Neuronal stem cell (in vitro differentiated cells): ENCODE measurements at regions not wholly inside any gene's neighbourhood (a gene's known extent, or its start where the extent isn't known, plus 50 kb on each side); places are given as distances from the start of the nearest gene placed in this dataset.
"Not testable (repeated sequence)": the region's sequence is repeated elsewhere in the genome, so short reads cannot be mapped to it uniquely, and the experiment has no call there.

Source experiments
- DNase-seq: peaks from one replicate; pipeline ENCODE4 v3.0.0-alpha.2; 2013; ENCODE audit warnings: low spot score
- H2AFZ ChIP-seq: one replicate; pipeline ENCODE4 v1.6.1; 2013; ENCODE audit warnings: mild to moderate bottlenecking, low read length, inconsistent platforms
- H2AK5ac ChIP-seq: 2 replicates; pipeline ENCODE4 v1.6.1; 2013; ENCODE audit warnings: low read depth, mild to moderate bottlenecking, inconsistent platforms, low read length, moderate library complexity, mixed read lengths
- H2BK120ac ChIP-seq: 2 replicates; pipeline ENCODE4 v1.6.1; 2013; ENCODE audit warnings: low read depth, mild to moderate bottlenecking, inconsistent platforms, low read length, moderate library complexity, mixed read lengths
- H2BK12ac ChIP-seq: one replicate; pipeline ENCODE4 v1.6.1; 2013; ENCODE audit warnings: low read length, inconsistent platforms
- H2BK15ac ChIP-seq: 2 replicates; pipeline ENCODE4 v1.6.1; 2013; ENCODE audit warnings: mild to moderate bottlenecking, low read length, inconsistent platforms, mixed read lengths
- H2BK5ac ChIP-seq: one replicate; pipeline ENCODE4 v1.6.1; 2013; ENCODE audit warnings: inconsistent platforms, mild to moderate bottlenecking, low read length, moderate library complexity
- H3K14ac ChIP-seq: one replicate; pipeline ENCODE4 v1.6.1; 2013; ENCODE audit warnings: low read length, inconsistent platforms
- H3K18ac ChIP-seq: 2 replicates; pipeline ENCODE4 v1.6.1; 2013; ENCODE audit warnings: low read length, inconsistent platforms
- H3K23ac ChIP-seq: 2 replicates; pipeline ENCODE4 v1.6.1; 2013; ENCODE audit warnings: low read depth, mild to moderate bottlenecking, mixed read lengths, low read length, inconsistent platforms; ENCODE audit not compliant: poor library complexity
- H3K27ac ChIP-seq: replicated peaks from 3 replicates; pipeline ENCODE4 v1.5.1; 2013; ENCODE audit warnings: low read length, inconsistent platforms
- H3K27me3 ChIP-seq, 3 experiments: 2 replicates each; pipeline ENCODE4 v1.6.1; 2013; ENCODE audit warnings: low read length in 3 of 3, mild to moderate bottlenecking in 2 of 3, inconsistent platforms in 1 of 3, low read depth in 1 of 3, mixed read lengths in 1 of 3, moderate library complexity in 1 of 3; ENCODE audit not compliant: control insufficient read depth in 3 of 3, insufficient read depth in 3 of 3
- H3K36me3 ChIP-seq, 2 donors: replicated peaks in 1 of 2; 2 replicates each; pipeline ENCODE4 v1.6.1; 2013; ENCODE audit warnings: low read length in 2 of 2; ENCODE audit not compliant: control insufficient read depth in 2 of 2, insufficient read depth in 2 of 2
- H3K4ac ChIP-seq: 2 replicates; pipeline ENCODE4 v1.6.1; 2013; ENCODE audit warnings: inconsistent platforms, mild to moderate bottlenecking, low read length, moderate library complexity
- H3K4me1 ChIP-seq, 2 donors: 1 replicate in 1 of 2; 2 replicates in 1 of 2; pipeline ENCODE4 v1.6.1; 2013; ENCODE audit warnings: low read length in 2 of 2, low read depth in 1 of 2; ENCODE audit not compliant: control insufficient read depth in 2 of 2, insufficient read depth in 1 of 2
- H3K4me2 ChIP-seq: one replicate; pipeline ENCODE4 v1.6.1; 2013; ENCODE audit warnings: mild to moderate bottlenecking, low read length, inconsistent platforms; ENCODE audit not compliant: insufficient read depth, poor library complexity, severe bottlenecking
- H3K4me3 ChIP-seq, 2 donors: 2 replicates each; pipeline ENCODE4 v1.5.1; 2013; ENCODE audit warnings: low read length in 2 of 2, mild to moderate bottlenecking in 2 of 2, inconsistent platforms in 1 of 2, moderate library complexity in 1 of 2
- H3K79me1 ChIP-seq: one replicate; pipeline ENCODE4 v1.6.1; 2013; ENCODE audit warnings: low read depth, mild to moderate bottlenecking, inconsistent platforms, low read length, moderate library complexity
- H3K9ac ChIP-seq: one replicate; pipeline ENCODE4 v1.6.1; 2013; ENCODE audit warnings: mild to moderate bottlenecking, low read depth, low read length, inconsistent platforms; ENCODE audit not compliant: poor library complexity
- H3K9me3 ChIP-seq, 2 donors: replicated peaks in 1 of 2; 2 replicates each; pipeline versions ENCODE3 to v1.6.1; 2013; ENCODE audit warnings: low read length in 2 of 2, mild to moderate bottlenecking in 2 of 2, inconsistent platforms in 1 of 2, low read depth in 1 of 2, mixed read lengths in 1 of 2, moderate library complexity in 1 of 2; ENCODE audit not compliant: control insufficient read depth in 2 of 2, insufficient read depth in 1 of 2
- H4K8ac ChIP-seq: one replicate; pipeline ENCODE4 v1.6.1; 2013; ENCODE audit warnings: low read depth, mild to moderate bottlenecking, inconsistent platforms, low read length, moderate library complexity
- H4K91ac ChIP-seq: one replicate; pipeline ENCODE4 v1.6.1; 2013; ENCODE audit warnings: low read length, low read depth, mild to moderate bottlenecking, inconsistent platforms; ENCODE audit not compliant: poor library complexity
- WGBS, 2 donors: extraction: QIAGEN DNeasy Blood & Tissue Kit; methylation state at CpG; one replicate each; pipeline ENCODE4 v1.1.7; 2013; ENCODE audit warnings: missing lambda C conversion rate in 2 of 2, mixed read lengths in 1 of 2; ENCODE audit not compliant: insufficient read length in 2 of 2, insufficient replicate concordance in 1 of 2; ENCODE audit errors: extremely low coverage in 2 of 2; 5-methylcytosine and 5-hydroxymethylcytosine counted together

- Histone ChIP-seq H2BK5ac (no peak overlapping the region), H3K27me3 (no peaks in the 10 kb centered on the region), H3K18ac (no peak overlapping the region), H3K4ac (no peak overlapping the region), H3K27ac (no peak overlapping the region), H2BK15ac (no peak overlapping the region), H3K9ac (no peak overlapping the region), H4K8ac (no peak overlapping the region), H3K36me3 (no peaks in the 10 kb centered on the region), H2AFZ (peak overlapping the region; percentile 45), H3K23ac (no peak overlapping the region), H3K4me1 (no peaks in the 10 kb centered on the region), H2AK5ac (no peak overlapping the region), H4K91ac (no peak overlapping the region), H3K4me3 (no peak overlapping the region), H3K4me2 (no peak overlapping the region), H2BK12ac (no peak overlapping the region), H3K9me3 (no peaks in the 10 kb centered on the region), H2BK120ac (no peak overlapping the region), H3K14ac (no peak overlapping the region), H3K79me1 (no peaks in the 10 kb centered on the region)
- DNase-seq: peak; percentile 80
- WGBS, 2 donors: no CpG with 5 or more reads among the region's 11 CpGs
Observed at GRCh38 chr5:18465833-18466681, 831.8 kb downstream of the TAF11L14 start.

- no CpG with 5 or more reads among the region's 1 CpG for WGBS, 2 donors
- H3K23ac ChIP-seq: no peak overlapping the region
- H3K36me3 ChIP-seq: no peaks in the 10 kb centered on the region
- H2AK5ac ChIP-seq: no peak overlapping the region
- no peak overlapping the region for H3K4me3 ChIP-seq
- H3K79me1 ChIP-seq: no peaks in the 10 kb centered on the region
- H2BK5ac ChIP-seq: no peak overlapping the region
- no peak overlapping the region for H4K91ac ChIP-seq
- H2BK12ac ChIP-seq: no peak overlapping the region
- DNase-seq: no peak
- no peaks in the 10 kb centered on the region for H3K9me3 ChIP-seq
- H4K8ac ChIP-seq: no peak overlapping the region
- no peak overlapping the region for H3K4me2 ChIP-seq
- H3K4ac ChIP-seq: no peak overlapping the region
- H3K27ac ChIP-seq: no peak overlapping the region
- H3K18ac ChIP-seq: no peak overlapping the region
- H2BK120ac ChIP-seq: no peak overlapping the region
- no peaks in the 10 kb centered on the region for H3K4me1 ChIP-seq
- H2AFZ ChIP-seq: peak overlapping the region; percentile 64
- no peak overlapping the region for H3K14ac ChIP-seq
- no peak overlapping the region for H2BK15ac ChIP-seq
- H3K9ac ChIP-seq: no peak overlapping the region
- no peaks in the 10 kb centered on the region for H3K27me3 ChIP-seq
Observed at GRCh38 chr5:18466731-18467130, 832.5 kb downstream of the TAF11L14 start.

GRCh38 chr5:18471791-18472190 is 837.5 kb downstream of the TAF11L14 start:
- H4K8ac ChIP-seq, H2BK12ac ChIP-seq, H3K9ac ChIP-seq, H3K18ac ChIP-seq, H2AFZ ChIP-seq, H3K27ac ChIP-seq, H3K23ac ChIP-seq, H3K4ac ChIP-seq, H3K4me3 ChIP-seq, H3K4me1 ChIP-seq, H2BK120ac ChIP-seq, H2AK5ac ChIP-seq, H3K4me2 ChIP-seq, H3K27me3 ChIP-seq, H2BK15ac ChIP-seq, H3K79me1 ChIP-seq, H3K9me3 ChIP-seq, H3K36me3 ChIP-seq, H3K14ac ChIP-seq, DNase-seq, H2BK5ac ChIP-seq, H4K91ac ChIP-seq: not testable (repeated sequence)
- WGBS, 2 donors: no CpG with 5 or more reads among the region's 15 CpGs

GRCh38 chr5:18483451-18483850 is 849.2 kb downstream of the TAF11L14 start:
- Histone ChIP-seq H3K23ac (no peak overlapping the region), H3K27me3 (no peaks in the 10 kb centered on the region), H4K91ac (no peak overlapping the region), H3K18ac (no peak overlapping the region), H3K4ac (no peak overlapping the region), H3K9ac (no peak overlapping the region), H2AK5ac (no peak overlapping the region), H3K4me1 (peaks cover 0 to 1% of the 10 kb centered on the region in 2 donors), H2BK12ac (no peak overlapping the region), H3K9me3 (no peaks in the 10 kb centered on the region), H3K36me3 (no peaks in the 10 kb centered on the region), H2BK15ac (no peak overlapping the region), H2AFZ (peak overlapping the region; percentile 27), H3K79me1 (no peaks in the 10 kb centered on the region), H3K27ac (no peak overlapping the region), H3K4me2 (no peak overlapping the region), H3K4me3 (no peak overlapping the region), H4K8ac (no peak overlapping the region), H2BK5ac (no peak overlapping the region), H3K14ac (no peak overlapping the region), H2BK120ac (no peak overlapping the region)
- WGBS, 2 donors: no CpG with 5 or more reads among the region's 3 CpGs
- DNase-seq: no peak
